ENCODE measurements at regions not wholly inside any gene's neighbourhood (a gene's known extent, or its start where the extent isn't known, plus 50 kb on each side); places are given as distances from the start of the nearest gene placed in this dataset.

DNA sequence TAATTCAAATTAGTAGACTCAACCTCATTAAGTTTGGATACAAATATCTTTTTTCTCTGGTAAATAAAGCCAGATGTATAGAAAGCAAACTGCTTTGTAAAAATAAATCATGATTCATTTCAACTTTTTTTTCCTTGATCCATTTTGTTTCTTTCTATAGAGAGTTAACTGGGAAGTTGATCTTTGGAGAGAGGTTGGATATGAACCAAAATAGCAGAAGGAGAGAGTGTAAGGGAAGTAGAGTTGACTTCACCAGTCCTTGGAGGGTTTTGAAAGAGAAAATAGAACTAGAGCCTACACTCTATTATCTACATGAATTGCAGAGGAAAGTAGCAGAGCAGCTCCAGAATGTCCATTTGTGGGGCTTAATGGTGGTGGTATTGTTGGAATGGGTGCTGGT lies 243.8 kb downstream of the ADGRL2 start:
- no peak overlapping the region for H3K27ac ChIP-seq
- H3K4me1 ChIP-seq (ENCODE audit: control insufficient read depth in 1 of 2, low read depth in 2 of 2): no peaks in the 10 kb centered on the region
- TF ChIP-seq, protein P1, sequence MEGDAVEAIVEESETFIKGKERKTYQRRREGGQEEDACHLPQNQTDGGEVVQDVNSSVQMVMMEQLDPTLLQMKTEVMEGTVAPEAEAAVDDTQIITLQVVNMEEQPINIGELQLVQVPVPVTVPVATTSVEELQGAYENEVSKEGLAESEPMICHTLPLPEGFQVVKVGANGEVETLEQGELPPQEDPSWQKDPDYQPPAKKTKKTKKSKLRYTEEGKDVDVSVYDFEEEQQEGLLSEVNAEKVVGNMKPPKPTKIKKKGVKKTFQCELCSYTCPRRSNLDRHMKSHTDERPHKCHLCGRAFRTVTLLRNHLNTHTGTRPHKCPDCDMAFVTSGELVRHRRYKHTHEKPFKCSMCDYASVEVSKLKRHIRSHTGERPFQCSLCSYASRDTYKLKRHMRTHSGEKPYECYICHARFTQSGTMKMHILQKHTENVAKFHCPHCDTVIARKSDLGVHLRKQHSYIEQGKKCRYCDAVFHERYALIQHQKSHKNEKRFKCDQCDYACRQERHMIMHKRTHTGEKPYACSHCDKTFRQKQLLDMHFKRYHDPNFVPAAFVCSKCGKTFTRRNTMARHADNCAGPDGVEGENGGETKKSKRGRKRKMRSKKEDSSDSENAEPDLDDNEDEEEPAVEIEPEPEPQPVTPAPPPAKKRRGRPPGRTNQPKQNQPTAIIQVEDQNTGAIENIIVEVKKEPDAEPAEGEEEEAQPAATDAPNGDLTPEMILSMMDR (IDR thresholded peaks at IDR 0.05): no peak
- ATAC-seq (ENCODE audit: insufficient number of reproducible peaks, low FRiP score, low read depth): no peak
- H3K27me3 ChIP-seq (replicated peaks; ENCODE audit: insufficient read depth): no peaks in the 10 kb centered on the region
- H3K9me3 ChIP-seq: no peaks in the 10 kb centered on the region
- no peaks in the 10 kb centered on the region for H3K36me3 ChIP-seq
- DNase-seq (ENCODE audit: low spot score): no peak
- no peak overlapping the region for H3K4me3 ChIP-seq

- Histone ChIP-seq H3K36me3 (no peaks in the 10 kb centered on the region), H3K27ac (no peak overlapping the region), H3K4me3 (no peak overlapping the region), H3K4me1 (ENCODE audit: control insufficient read depth in 1 of 2, low read depth in 2 of 2) (no peaks in the 10 kb centered on the region), H3K9me3 (no peaks in the 10 kb centered on the region), H3K27me3 (replicated peaks; ENCODE audit: insufficient read depth) (no peaks in the 10 kb centered on the region)
- ATAC-seq (ENCODE audit: insufficient number of reproducible peaks, low FRiP score, low read depth) (no peak), DNase-seq (ENCODE audit: low spot score) (no peak)
- TF ChIP-seq, protein P1 (IDR thresholded peaks at IDR 0.05): no peak
Measured at GRCh38 chr1:82044111-82044510, 243.4 kb downstream of the ADGRL2 start.

GRCh38 chr1:82042306-82043060 lies 241.7 kb downstream of the ADGRL2 start:
- no peak overlapping the region for H3K4me3 ChIP-seq
- ATAC-seq (ENCODE audit: insufficient number of reproducible peaks, low FRiP score, low read depth) (no peak), DNase-seq (ENCODE audit: low spot score) (no peak)
- no peaks in the 10 kb centered on the region for H3K36me3 ChIP-seq
- no peaks in the 10 kb centered on the region for H3K27me3 ChIP-seq (replicated peaks; ENCODE audit: insufficient read depth)
- no peaks in the 10 kb centered on the region for H3K9me3 ChIP-seq
- no peak overlapping the region for H3K27ac ChIP-seq
- H3K4me1 ChIP-seq (ENCODE audit: control insufficient read depth in 1 of 2, low read depth in 2 of 2): no peaks in the 10 kb centered on the region
- TF ChIP-seq, protein P1 (IDR thresholded peaks at IDR 0.05): no peak

Measured in thoracic aorta (tissue), 2 donors.